SJSA1 (cell line): ENCODE measurements at regions not wholly inside any gene's neighbourhood (a gene's known extent, or its start where the extent isn't known, plus 50 kb on each side); places are given as distances from the start of the nearest gene placed in this dataset.
"Not testable (repeated sequence)": the region's sequence is repeated elsewhere in the genome, so short reads cannot be mapped to it uniquely, and the experiment has no call there.

Experiments
- DNase-seq, 2 experiments: peaks; one replicate each; pipeline ENCODE4 v3.0.0-alpha.2; 2015 to 2020; ENCODE audit warnings: low spot score in 2 of 2, low read depth in 1 of 2
- H3K27ac ChIP-seq: fragments of 250-450 bp; sonication (Bioruptor Pico); 2 replicates; pipeline ENCODE4 v1.5.1; 2020; ENCODE audit warnings: mild to moderate bottlenecking, moderate library complexity
- H3K27me3 ChIP-seq: fragments of 250-450 bp; sonication (Bioruptor Pico); replicated peaks from 2 replicates; pipeline ENCODE4 v1.5.1; 2020; ENCODE audit warnings: mild to moderate bottlenecking, moderate library complexity
- H3K36me3 ChIP-seq: fragments of 250-450 bp; sonication (Bioruptor Pico); 2 replicates; pipeline ENCODE4 v1.5.1; 2020; ENCODE audit warnings: mild to moderate bottlenecking
- H3K4me1 ChIP-seq: fragments of 250-450 bp; sonication (Bioruptor Pico); replicated peaks from 2 replicates; pipeline ENCODE4 v1.6.1; 2021; ENCODE audit warnings: mild to moderate bottlenecking
- H3K4me3 ChIP-seq: fragments of 250-450 bp; sonication (Bioruptor Pico); 2 replicates; pipeline ENCODE4 v1.5.1; 2020; ENCODE audit warnings: mild to moderate bottlenecking
- H3K9me3 ChIP-seq: fragments of 250-450 bp; sonication (Bioruptor Pico); replicated peaks from 2 replicates; pipeline ENCODE4 v1.5.1; 2020; ENCODE audit warnings: mild to moderate bottlenecking

- no peak for DNase-seq
- H3K27me3 ChIP-seq: no peaks in the 10 kb centered on the region
- H3K27ac ChIP-seq: no peak overlapping the region
- no peaks in the 10 kb centered on the region for H3K9me3 ChIP-seq
- no peak overlapping the region for H3K4me3 ChIP-seq
- no peaks in the 10 kb centered on the region for H3K36me3 ChIP-seq
- H3K4me1 ChIP-seq: peaks cover 4% of the 10 kb centered on the region; the same call in 1 of the 2 replicates
Measured at GRCh38 chr4:138452826-138453225, 210.7 kb upstream of the SLC7A11 start.

- H3K27ac ChIP-seq: no peak overlapping the region
- H3K9me3 ChIP-seq: no peaks in the 10 kb centered on the region
- no peak overlapping the region for H3K4me3 ChIP-seq
- no peaks in the 10 kb centered on the region for H3K36me3 ChIP-seq
- no peaks in the 10 kb centered on the region for H3K27me3 ChIP-seq
- peaks cover 4% of the 10 kb centered on the region; the same call in 1 of the 2 replicates for H3K4me1 ChIP-seq
- no peak for DNase-seq
Measured at GRCh38 chr4:138451276-138451663, 209.1 kb upstream of the SLC7A11 start.

GRCh38 chr4:138450546-138451275, 208.6 kb upstream of the SLC7A11 start:
- Histone ChIP-seq H3K27ac (no peak overlapping the region), H3K9me3 (no peaks in the 10 kb centered on the region), H3K4me3 (no peak overlapping the region)

GRCh38 chr4:138449938-138450337, 207.8 kb upstream of the SLC7A11 start:
- DNase-seq: no peak
- Histone ChIP-seq H3K27me3 (no peaks in the 10 kb centered on the region), H3K36me3 (no peaks in the 10 kb centered on the region), H3K4me1 (peaks cover 4% of the 10 kb centered on the region; the same call in 1 of the 2 replicates), H3K9me3 (no peaks in the 10 kb centered on the region), H3K27ac (no peak overlapping the region), H3K4me3 (no peak overlapping the region)

More at GRCh38 chr4:138450546-138451275, 208.6 kb upstream of the SLC7A11 start:
- no peaks in the 10 kb centered on the region for H3K36me3 ChIP-seq
- DNase-seq: no peak
- peaks cover 4% of the 10 kb centered on the region; the same call in 1 of the 2 replicates for H3K4me1 ChIP-seq
- H3K27me3 ChIP-seq: no peaks in the 10 kb centered on the region

GRCh38 chr4:138448169-138448568, 206.0 kb upstream of the SLC7A11 start:
- no peak for DNase-seq
- H3K27ac ChIP-seq: no peak overlapping the region
- H3K9me3 ChIP-seq: no peaks in the 10 kb centered on the region
- peaks cover 4% of the 10 kb centered on the region; the same call in 1 of the 2 replicates for H3K4me1 ChIP-seq
- H3K36me3 ChIP-seq: no peaks in the 10 kb centered on the region
- H3K4me3 ChIP-seq: no peak overlapping the region
- no peaks in the 10 kb centered on the region for H3K27me3 ChIP-seq

- Histone ChIP-seq H3K9me3 (no peaks in the 10 kb centered on the region), H3K4me3 (no peak overlapping the region), H3K27me3 (no peaks in the 10 kb centered on the region), H3K36me3 (no peaks in the 10 kb centered on the region), H3K27ac (no peak overlapping the region), H3K4me1 (peaks cover 4% of the 10 kb centered on the region; the same call in 1 of the 2 replicates)
- DNase-seq: no peak
Measured at GRCh38 chr4:138446456-138446855, 204.3 kb upstream of the SLC7A11 start.

- no peak for DNase-seq
- no peak overlapping the region for H3K27ac ChIP-seq
- H3K27me3 ChIP-seq: no peaks in the 10 kb centered on the region
- peaks cover 5% of the 10 kb centered on the region; the same call in 1 of the 2 replicates for H3K4me1 ChIP-seq
- no peaks in the 10 kb centered on the region for H3K36me3 ChIP-seq
- H3K4me3 ChIP-seq: no peak overlapping the region
- H3K9me3 ChIP-seq: no peaks in the 10 kb centered on the region
Measured at GRCh38 chr4:138445098-138445497, 202.9 kb upstream of the SLC7A11 start.

GRCh38 chr4:138444260-138444659, 202.1 kb upstream of the SLC7A11 start:
- no peaks in the 10 kb centered on the region for H3K36me3 ChIP-seq
- H3K4me1 ChIP-seq: peaks cover 10% of the 10 kb centered on the region; the same call in 1 of the 2 replicates
- H3K9me3 ChIP-seq: no peaks in the 10 kb centered on the region
- DNase-seq: no peak
- no peaks in the 10 kb centered on the region for H3K27me3 ChIP-seq
- no peak overlapping the region for H3K4me3 ChIP-seq
- H3K27ac ChIP-seq: no peak overlapping the region

GRCh38 chr4:138439143-138439581, 197.0 kb upstream of the SLC7A11 start:
- Histone ChIP-seq H3K9me3 (no peaks in the 10 kb centered on the region), H3K4me1 (peaks cover 20% of the 10 kb centered on the region), H3K36me3 (no peaks in the 10 kb centered on the region), H3K27ac (no peak overlapping the region), H3K27me3 (no peaks in the 10 kb centered on the region), H3K4me3 (no peak overlapping the region)
- DNase-seq: peak in 1 of 2 experiments; percentile 31

GRCh38 chr4:138438608-138439007, 196.5 kb upstream of the SLC7A11 start:
- no peak overlapping the region for H3K4me3 ChIP-seq
- H3K27me3 ChIP-seq: no peaks in the 10 kb centered on the region
- H3K9me3 ChIP-seq: no peaks in the 10 kb centered on the region
- H3K4me1 ChIP-seq: peaks cover 20% of the 10 kb centered on the region
- no peaks in the 10 kb centered on the region for H3K36me3 ChIP-seq
- H3K27ac ChIP-seq: no peak overlapping the region
- no peak for DNase-seq

GRCh38 chr4:138437263-138437851, 195.2 kb upstream of the SLC7A11 start:
- Histone ChIP-seq H3K27me3 (no peaks in the 10 kb centered on the region), H3K9me3 (peaks cover 6% of the 10 kb centered on the region), H3K4me3 (no peak overlapping the region), H3K4me1 (peaks cover 20% of the 10 kb centered on the region), H3K27ac (no peak overlapping the region), H3K36me3 (no peaks in the 10 kb centered on the region)
- no peak for DNase-seq

- not testable (repeated sequence) for H3K36me3 ChIP-seq, H3K27ac ChIP-seq, DNase-seq, H3K27me3 ChIP-seq, H3K4me3 ChIP-seq, H3K9me3 ChIP-seq
- peaks cover 20% of the 10 kb centered on the region for H3K4me1 ChIP-seq
Measured at GRCh38 chr4:138435733-138436132, 193.6 kb upstream of the SLC7A11 start.

- H3K27ac ChIP-seq, H3K36me3 ChIP-seq, H3K27me3 ChIP-seq, H3K4me3 ChIP-seq, H3K9me3 ChIP-seq, DNase-seq: not testable (repeated sequence)
- H3K4me1 ChIP-seq: peaks cover 14% of the 10 kb centered on the region
Measured at GRCh38 chr4:138435046-138435445, 192.9 kb upstream of the SLC7A11 start.

GRCh38 chr4:138428611-138429010, 186.5 kb upstream of the SLC7A11 start:
- Histone ChIP-seq H3K4me1 (no peaks in the 10 kb centered on the region), H3K4me3 (no peak overlapping the region), H3K27ac (no peak overlapping the region), H3K9me3 (peaks cover 10% of the 10 kb centered on the region), H3K36me3 (no peaks in the 10 kb centered on the region), H3K27me3 (no peaks in the 10 kb centered on the region)
- DNase-seq: no peak
